Endothelial cell of umbilical vein (primary cell): ENCODE measurements at regions not wholly inside any gene's neighbourhood (a gene's known extent, or its start where the extent isn't known, plus 50 kb on each side); places are given as distances from the start of the nearest gene placed in this dataset.

ENCODE experiments used
- BruUV-seq: library from RNA; stranded (reverse); fragments of 400-500 nt; replicated peaks from 2 replicates; lab custom pipeline; 2021; lab: Mats Ljungman, UMichigan
- CTCF ChIA-PET: fragments of 300-600, 350-600 bp; sonication (Branson Sonifier 250); formaldehyde crosslinking; loops from one replicate; lab custom pipeline; 2021; ENCODE audit warnings: antibody characterized with exemption, inconsistent platforms; lab: Charles Lee
- POLR2A ChIA-PET: fragments of 300-600, 350-600 bp; sonication (Branson Sonifier 250); formaldehyde crosslinking; loops from one replicate; lab custom pipeline; 2021; ENCODE audit warnings: antibody characterized with exemption, inconsistent platforms; lab: Charles Lee
- DNase-seq: peaks from one replicate; pipeline ENCODE4 v3.0.0-alpha.2; 2011; ENCODE audit warnings: low read depth, low spot score
- FAIRE-seq: peaks from 2 replicates; lab custom pipeline; 2011; peaks lifted over from hg19 to GRCh38; lab: Jason Lieb, UNC
- H2AFZ ChIP-seq: 2 replicates; pipeline ENCODE4 v1.6.0; 2012; ENCODE audit warnings: low read depth, low read length, control low read depth, inconsistent platforms
- H3K27ac ChIP-seq: 2 replicates; pipeline ENCODE4 v1.5.1; 2011; ENCODE audit warnings: low read depth, mild to moderate bottlenecking, control low read depth, low read length, moderate library complexity; ENCODE audit not compliant: insufficient read depth
- H3K27me3 ChIP-seq, 2 experiments: 2 replicates each; pipeline versions ENCODE4 v1.6.0 to v1.6.1; 2011; ENCODE audit warnings: low read length in 2 of 2, mixed read lengths in 1 of 2; ENCODE audit not compliant: control insufficient read depth in 2 of 2, insufficient read depth in 2 of 2
- H3K36me3 ChIP-seq, 2 experiments: 2 replicates in 1 of 2; 3 replicates in 1 of 2; pipeline ENCODE4 v1.5.1; 2011; ENCODE audit warnings: low read length in 2 of 2, mild to moderate bottlenecking in 1 of 2, moderate library complexity in 1 of 2; ENCODE audit not compliant: control insufficient read depth in 2 of 2, insufficient read depth in 2 of 2; ENCODE audit errors: extremely low read depth in 1 of 2
- H3K4me1 ChIP-seq: 3 replicates; pipeline ENCODE4 v1.5.1; 2011; ENCODE audit warnings: mild to moderate bottlenecking, low read length; ENCODE audit not compliant: control insufficient read depth, insufficient read depth; ENCODE audit errors: extremely low read depth
- H3K4me2 ChIP-seq: 2 replicates; pipeline ENCODE4 v1.6.1; 2011; ENCODE audit warnings: low read length, control low read depth, mixed read lengths; ENCODE audit not compliant: insufficient read depth
- H3K4me3 ChIP-seq, 3 experiments: fragments of 200-600 bp in 1 of 3; sonication (generic), shearing (Covaris generic) in 1 of 3; replicated peaks in 1 of 3; 2 replicates each; pipeline ENCODE4 v1.5.1; 2011 to 2016; ENCODE audit warnings: control low read depth in 3 of 3, low read length in 3 of 3, mild to moderate bottlenecking in 2 of 3, inconsistent platforms in 1 of 3, low read depth in 1 of 3, moderate library complexity in 1 of 3; ENCODE audit not compliant: insufficient read depth in 1 of 3
- H3K79me2 ChIP-seq: 2 replicates; pipeline ENCODE4 v1.6.0; 2012; ENCODE audit warnings: low read length, inconsistent platforms; ENCODE audit not compliant: control insufficient read depth, insufficient read depth
- H3K9ac ChIP-seq: replicated peaks from 2 replicates; pipeline ENCODE3; 2011; ENCODE audit warnings: low read length, control low read depth; ENCODE audit not compliant: insufficient read depth; ENCODE audit errors: extremely low read depth
- H3K9me1 ChIP-seq: replicated peaks from 3 replicates; pipeline ENCODE4 v1.6.0; 2011; ENCODE audit warnings: mild to moderate bottlenecking, low read length; ENCODE audit not compliant: control insufficient read depth, insufficient read depth; ENCODE audit errors: extremely low read depth
- H3K9me3 ChIP-seq: replicated peaks from 2 replicates; pipeline ENCODE4 v1.5.1; 2012; ENCODE audit warnings: low read length, inconsistent platforms; ENCODE audit not compliant: control insufficient read depth, insufficient read depth
- H4K20me1 ChIP-seq: replicated peaks from 2 replicates; pipeline ENCODE3; 2011; ENCODE audit warnings: mild to moderate bottlenecking, low read length; ENCODE audit not compliant: control insufficient read depth, insufficient read depth; ENCODE audit errors: extremely low read depth
- EZH2 ChIP-seq: IDR thresholded peaks from 2 replicates; pipeline ENCODE4 v1.6.1; 2012; ENCODE audit warnings: borderline replicate concordance, low read depth, mild to moderate bottlenecking, moderate library complexity, low read length, inconsistent platforms; ENCODE audit not compliant: severe bottlenecking
- FOS ChIP-seq: IDR thresholded peaks from 2 replicates; pipeline ENCODE4 v1.6.1; 2011; ENCODE audit warnings: mild to moderate bottlenecking, low read length, moderate library complexity, borderline replicate concordance; ENCODE audit not compliant: insufficient read depth
- GATA2 ChIP-seq: IDR thresholded peaks from 2 replicates; pipeline ENCODE4 v1.7.0; 2011; ENCODE audit warnings: low read depth, mild to moderate bottlenecking, moderate library complexity, mixed read lengths, low read length; ENCODE audit not compliant: insufficient read length, insufficient read depth
- JUN ChIP-seq: IDR thresholded peaks from 2 replicates; pipeline ENCODE4 v1.6.1; 2011; ENCODE audit warnings: borderline replicate concordance, low read depth; ENCODE audit not compliant: insufficient read length, insufficient read depth
- MYC ChIP-seq: IDR thresholded peaks from one replicate; pipeline ENCODE4 v1.6.1; 2011; ENCODE audit warnings: mild to moderate bottlenecking, low read depth, low read length
- POLR2A ChIP-seq: IDR thresholded peaks from 2 replicates; pipeline ENCODE4 v1.6.1; 2012; ENCODE audit warnings: low read depth, mild to moderate bottlenecking, control low read depth, low read length
- POLR2AphosphoS5 ChIP-seq: IDR thresholded peaks from 2 replicates; pipeline ENCODE4 v1.6.1; 2012; ENCODE audit warnings: low read depth, mild to moderate bottlenecking, control low read depth, low read length, moderate library complexity; ENCODE audit not compliant: insufficient read depth
- dilution Hi-C: fragments of 300-500 bp; cut with MboI; formaldehyde crosslinking; loops from one replicate; pipeline ENCODE4 v1.15.0; 2019; ENCODE audit warnings: low sequenced_read_pairs; ENCODE audit not compliant: extremely low pct_ligation_motif_present
- intact Hi-C: fragments of 100-400 bp; cut with micrococcal nuclease; formaldehyde crosslinking; loops from one replicate; pipeline ENCODE4 v1.10.0; 2022
- TF ChIP-seq, protein P1 (sequence below), 2 donors: IDR thresholded peaks; 1 replicate in 1 of 2; 2 replicates in 1 of 2; pipeline ENCODE4 v1.5.1; 2011; ENCODE audit warnings: low read length in 2 of 2, mild to moderate bottlenecking in 2 of 2, moderate library complexity in 2 of 2, control low read depth in 1 of 2, inconsistent platforms in 1 of 2, low read depth in 1 of 2; ENCODE audit not compliant: insufficient read depth in 1 of 2; ENCODE audit errors: extremely low read depth in 1 of 2
- TF ChIP-seq, protein P2 (sequence below): IDR thresholded peaks from 2 replicates; pipeline ENCODE4 v1.6.1; 2011; ENCODE audit not compliant: insufficient read depth, insufficient read length

DNA sequence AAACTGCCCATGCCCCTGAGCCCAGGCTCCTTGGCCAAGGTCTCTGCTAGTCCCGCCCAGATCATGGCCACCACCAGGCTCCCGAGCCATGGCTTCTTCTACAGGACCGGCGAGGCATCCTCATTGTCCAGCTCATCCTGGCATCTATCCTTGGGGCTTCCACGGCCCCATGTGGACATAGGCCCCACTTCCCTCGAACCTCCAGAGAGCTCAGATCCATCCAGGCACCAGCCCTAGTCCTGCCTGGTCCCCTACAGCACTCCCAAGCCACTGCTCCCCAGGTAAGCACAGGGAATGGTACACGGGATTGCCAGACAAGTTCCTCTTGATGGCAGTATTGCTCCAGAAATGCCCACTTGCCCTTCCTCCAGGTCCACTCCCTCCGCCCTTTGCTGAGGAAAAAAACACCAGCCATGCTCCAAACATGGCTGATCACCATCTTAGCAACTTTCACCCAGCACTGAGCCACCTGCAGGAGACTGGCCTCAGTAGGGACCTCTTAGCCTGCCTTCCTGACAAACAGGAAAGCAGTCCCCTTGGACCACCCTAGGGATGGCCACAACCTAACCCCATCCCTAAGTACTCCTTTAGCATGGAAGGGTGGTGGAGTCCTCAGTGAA lies 272.1 kb upstream of the AGTR2 start:
- Histone ChIP-seq H3K79me2 (no peaks in the 10 kb centered on the region), H4K20me1 (no peaks in the 10 kb centered on the region), H3K9me1 (no peaks in the 10 kb centered on the region), H3K27ac (no peak overlapping the region), H2AFZ (no peak overlapping the region), H3K4me1 (no peaks in the 10 kb centered on the region), H3K4me2 (no peak overlapping the region), H3K36me3 (no peaks in the 10 kb centered on the region), H3K4me3 (no peak overlapping the region), H3K9me3 (no peaks in the 10 kb centered on the region), H3K27me3 (no peaks in the 10 kb centered on the region), H3K9ac (no peak overlapping the region)
- FAIRE-seq (no peak), DNase-seq (no peak)
- ChIA-PET POLR2A (no interaction called here), CTCF (no interaction called here)
- dilution Hi-C loops (no loop called here), intact Hi-C loops (no loop called here)
- no TSS peak for BruUV-seq
- no peak for TF ChIP-seq EZH2
- no peak for TF ChIP-seq MYC
- no peak for TF ChIP-seq POLR2A
- TF ChIP-seq FOS: no peak
- TF ChIP-seq, protein P1, sequence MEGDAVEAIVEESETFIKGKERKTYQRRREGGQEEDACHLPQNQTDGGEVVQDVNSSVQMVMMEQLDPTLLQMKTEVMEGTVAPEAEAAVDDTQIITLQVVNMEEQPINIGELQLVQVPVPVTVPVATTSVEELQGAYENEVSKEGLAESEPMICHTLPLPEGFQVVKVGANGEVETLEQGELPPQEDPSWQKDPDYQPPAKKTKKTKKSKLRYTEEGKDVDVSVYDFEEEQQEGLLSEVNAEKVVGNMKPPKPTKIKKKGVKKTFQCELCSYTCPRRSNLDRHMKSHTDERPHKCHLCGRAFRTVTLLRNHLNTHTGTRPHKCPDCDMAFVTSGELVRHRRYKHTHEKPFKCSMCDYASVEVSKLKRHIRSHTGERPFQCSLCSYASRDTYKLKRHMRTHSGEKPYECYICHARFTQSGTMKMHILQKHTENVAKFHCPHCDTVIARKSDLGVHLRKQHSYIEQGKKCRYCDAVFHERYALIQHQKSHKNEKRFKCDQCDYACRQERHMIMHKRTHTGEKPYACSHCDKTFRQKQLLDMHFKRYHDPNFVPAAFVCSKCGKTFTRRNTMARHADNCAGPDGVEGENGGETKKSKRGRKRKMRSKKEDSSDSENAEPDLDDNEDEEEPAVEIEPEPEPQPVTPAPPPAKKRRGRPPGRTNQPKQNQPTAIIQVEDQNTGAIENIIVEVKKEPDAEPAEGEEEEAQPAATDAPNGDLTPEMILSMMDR (IDR thresholded peaks at IDR 0.05; ENCODE audit: extremely low read depth in 1 of 2, insufficient read depth in 1 of 2, low read depth in 1 of 2, low read length in 2 of 2): no peak
- no peak for TF ChIP-seq JUN
- TF ChIP-seq, protein P2, sequence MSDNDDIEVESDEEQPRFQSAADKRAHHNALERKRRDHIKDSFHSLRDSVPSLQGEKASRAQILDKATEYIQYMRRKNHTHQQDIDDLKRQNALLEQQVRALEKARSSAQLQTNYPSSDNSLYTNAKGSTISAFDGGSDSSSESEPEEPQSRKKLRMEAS: no peak
- TF ChIP-seq POLR2AphosphoS5: no peak
- TF ChIP-seq GATA2: no peak
